ENCODE measurements at regions not wholly inside any gene's neighbourhood (a gene's known extent, or its start where the extent isn't known, plus 50 kb on each side); places are given as distances from the start of the nearest gene placed in this dataset.

- no peak for DNase-seq (ENCODE audit: low spot score)
- intact Hi-C loops (cut with DNase I) = no loop called here
- no peak for ATAC-seq
Measured at GRCh38 chr18:43888598-43888997, 611.3 kb upstream of the SYT4 start.

- DNase-seq (ENCODE audit: low spot score) = no peak
- intact Hi-C loops (cut with DNase I) = no loop called here
- ATAC-seq = peak; percentile 75
Measured at GRCh38 chr18:43893001-43893637, 615.8 kb upstream of the SYT4 start.

- no peak for ATAC-seq
- intact Hi-C loops (cut with DNase I) = no loop called here
- no peak for DNase-seq (ENCODE audit: low spot score)
Measured at GRCh38 chr18:43904209-43904837, 627.0 kb upstream of the SYT4 start.

GRCh38 chr18:43914018-43914417 is 636.7 kb upstream of the SYT4 start:
- no peak for DNase-seq (ENCODE audit: low spot score)
- intact Hi-C loops (cut with DNase I) = no loop called here
- ATAC-seq = no peak

- no peak for ATAC-seq
- no peak for DNase-seq (ENCODE audit: low spot score)
- intact Hi-C loops (cut with DNase I) = no loop called here
Measured at GRCh38 chr18:43916984-43917383, 639.7 kb upstream of the SYT4 start.

GRCh38 chr18:43917520-43917919 is 640.2 kb upstream of the SYT4 start:
- intact Hi-C loops (cut with DNase I) = no loop called here
- no peak for ATAC-seq

GRCh38 chr18:43919551-43919950 is 642.3 kb upstream of the SYT4 start:
- ATAC-seq (no peak), DNase-seq (ENCODE audit: low spot score) (no peak)
- intact Hi-C loops (cut with DNase I) = no loop called here

More at GRCh38 chr18:43917520-43917919, 640.2 kb upstream of the SYT4 start:
- DNase-seq (ENCODE audit: low spot score) = no peak

- intact Hi-C loops (cut with DNase I) = no loop called here
- DNase-seq (ENCODE audit: low spot score) (no peak), ATAC-seq (peak; percentile 78)
Measured at GRCh38 chr18:43931439-43931838, 654.1 kb upstream of the SYT4 start.

- intact Hi-C loops (cut with DNase I) = no loop called here
- no peak for ATAC-seq
- no peak for DNase-seq (ENCODE audit: low spot score)
Measured at GRCh38 chr18:43932140-43932539, 654.9 kb upstream of the SYT4 start.

- ATAC-seq = no peak
Measured at GRCh38 chr18:43933177-43933576, 655.9 kb upstream of the SYT4 start.

GRCh38 chr18:43934322-43934721 is 657.0 kb upstream of the SYT4 start:
- ATAC-seq (no peak), DNase-seq (ENCODE audit: low spot score) (no peak)
- intact Hi-C loops (cut with DNase I) = no loop called here

More at GRCh38 chr18:43933177-43933576, 655.9 kb upstream of the SYT4 start:
- no peak for DNase-seq (ENCODE audit: low spot score)
- intact Hi-C loops (cut with DNase I) = no loop called here

GRCh38 chr18:43934781-43935471 is 657.6 kb upstream of the SYT4 start:
- intact Hi-C loops (cut with DNase I) = no loop called here
- ATAC-seq = peak; percentile 77

GRCh38 chr18:43936176-43936575 is 658.9 kb upstream of the SYT4 start:
- ATAC-seq (no peak), DNase-seq (ENCODE audit: low spot score) (no peak)
- intact Hi-C loops (cut with DNase I) = no loop called here

More at GRCh38 chr18:43934781-43935471, 657.6 kb upstream of the SYT4 start:
- DNase-seq (ENCODE audit: low spot score) = no peak

- intact Hi-C loops (cut with DNase I) = no loop called here
- DNase-seq (ENCODE audit: low spot score) (no peak), ATAC-seq (no peak)
Measured at GRCh38 chr18:43949291-43949690, 672.0 kb upstream of the SYT4 start.

- DNase-seq (ENCODE audit: low spot score) (no peak), ATAC-seq (no peak)
- intact Hi-C loops (cut with DNase I) = loop anchor here (10.0 kb wide), 1 partner anchor 1645 kb away; no protein-coding TSS in a partner anchor
Measured at GRCh38 chr18:43950062-43950461, 672.8 kb upstream of the SYT4 start.

- ATAC-seq (peak; percentile 73), DNase-seq (ENCODE audit: low spot score) (no peak)
- intact Hi-C loops (cut with DNase I) = loop anchor here (10.0 kb wide), 1 partner anchor 1642 kb away; no protein-coding TSS in a partner anchor
Measured at GRCh38 chr18:43952398-43952797, 675.1 kb upstream of the SYT4 start.

- intact Hi-C loops (cut with DNase I) = no loop called here
- ATAC-seq (no peak), DNase-seq (ENCODE audit: low spot score) (no peak)
Measured at GRCh38 chr18:43961722-43962121, 684.4 kb upstream of the SYT4 start.

GRCh38 chr18:43964666-43965065 is 687.4 kb upstream of the SYT4 start:
- DNase-seq (ENCODE audit: low spot score) (no peak), ATAC-seq (no peak)
- intact Hi-C loops (cut with DNase I) = no loop called here

GRCh38 chr18:43965691-43966090 is 688.4 kb upstream of the SYT4 start:
- ATAC-seq (no peak), DNase-seq (ENCODE audit: low spot score) (no peak)
- intact Hi-C loops (cut with DNase I) = no loop called here

- intact Hi-C loops (cut with DNase I) = loop anchor here (5.0 kb wide), 1 partner anchor 1797 kb away; no protein-coding TSS in a partner anchor
- DNase-seq (ENCODE audit: low spot score) = no peak
Measured at GRCh38 chr18:43970656-43971055, 693.4 kb upstream of the SYT4 start.

More at GRCh38 chr18:43970656-43971055, 693.4 kb upstream of the SYT4 start:
- ATAC-seq = no peak
